Middle frontal gyrus (tissue), 1 donor: ENCODE measurements at regions not wholly inside any gene's neighbourhood (a gene's known extent, or its start where the extent isn't known, plus 50 kb on each side); places are given as distances from the start of the nearest gene placed in this dataset.
"Not testable (repeated sequence)": the region's sequence is repeated elsewhere in the genome, so short reads cannot be mapped to it uniquely, and the experiment has no call there.

Source experiments
- DNase-seq: peaks from one replicate; pipeline ENCODE4 v3.0.0-alpha.2; 2015; ENCODE audit warnings: low spot score; ENCODE audit errors: extremely low spot score

- no peak for DNase-seq
These were observed 84.0 kb downstream of the NSUN2 start for GRCh38 chr5:6548756-6549285.

- not testable (repeated sequence) for DNase-seq
These were observed 84.8 kb downstream of the NSUN2 start for GRCh38 chr5:6547926-6548519.

GRCh38 chr5:6547498-6547897 is 85.3 kb downstream of the NSUN2 start:
- no peak for DNase-seq

GRCh38 chr5:6545770-6546690 is 86.8 kb downstream of the NSUN2 start:
- DNase-seq = peak; percentile 18

- DNase-seq = no peak
These were observed 87.7 kb downstream of the NSUN2 start for GRCh38 chr5:6545036-6545693.

GRCh38 chr5:6544561-6544935 is 88.3 kb downstream of the NSUN2 start:
- DNase-seq = no peak
